ENCODE measurements at regions not wholly inside any gene's neighbourhood (a gene's known extent, or its start where the extent isn't known, plus 50 kb on each side); places are given as distances from the start of the nearest gene placed in this dataset.

- Mint-ChIP-seq H3K36me3 (no peaks in the 10 kb centered on the region), H3K4me1 (ENCODE audit: low read depth) (no peaks in the 10 kb centered on the region), H3K9me3 (peaks cover 6% of the 10 kb centered on the region), H3K27me3 (no peaks in the 10 kb centered on the region), H3K27ac (no peak overlapping the region), H3K4me3 (no peak overlapping the region)
- ChIA-PET CTCF (no interaction called here), POLR2A (no interaction called here)
- intact Hi-C loops (cut with micrococcal nuclease), result no loop called here
- no peak for DNase-seq
Observed at GRCh38 chr12:82207556-82207955, 150.6 kb downstream of the CCDC59 start.

DNA sequence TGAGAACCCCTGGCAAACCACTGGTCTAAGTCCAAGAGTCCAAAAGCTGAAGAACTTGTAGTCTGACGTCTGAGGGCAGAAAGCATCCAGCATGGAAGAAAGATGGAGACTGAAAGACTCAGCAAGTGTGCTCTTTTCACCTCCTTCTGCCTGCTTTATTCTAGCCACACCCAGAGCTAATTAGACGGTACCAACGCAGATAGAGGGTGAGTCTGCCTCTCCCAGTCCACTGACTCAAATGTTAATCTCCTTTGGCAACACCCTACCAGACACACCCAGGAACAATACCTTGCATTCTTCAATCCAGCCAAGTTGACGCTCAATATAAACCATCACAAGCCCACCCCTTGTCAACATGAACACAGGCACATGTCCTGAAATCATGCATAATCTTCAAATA is 155.1 kb downstream of the CCDC59 start:
- ChIA-PET CTCF (no interaction called here), POLR2A (no interaction called here)
- no peaks in the 10 kb centered on the region for H3K4me1 Mint-ChIP-seq (ENCODE audit: low read depth)
- no peak overlapping the region for H3K27ac Mint-ChIP-seq
- no peak overlapping the region for H3K4me3 Mint-ChIP-seq
- intact Hi-C loops (cut with micrococcal nuclease), result no loop called here
- no peak for DNase-seq
- H3K9me3 Mint-ChIP-seq, result peaks cover 2% of the 10 kb centered on the region
- no peaks in the 10 kb centered on the region for H3K27me3 Mint-ChIP-seq
- H3K36me3 Mint-ChIP-seq, result no peaks in the 10 kb centered on the region

DNA sequence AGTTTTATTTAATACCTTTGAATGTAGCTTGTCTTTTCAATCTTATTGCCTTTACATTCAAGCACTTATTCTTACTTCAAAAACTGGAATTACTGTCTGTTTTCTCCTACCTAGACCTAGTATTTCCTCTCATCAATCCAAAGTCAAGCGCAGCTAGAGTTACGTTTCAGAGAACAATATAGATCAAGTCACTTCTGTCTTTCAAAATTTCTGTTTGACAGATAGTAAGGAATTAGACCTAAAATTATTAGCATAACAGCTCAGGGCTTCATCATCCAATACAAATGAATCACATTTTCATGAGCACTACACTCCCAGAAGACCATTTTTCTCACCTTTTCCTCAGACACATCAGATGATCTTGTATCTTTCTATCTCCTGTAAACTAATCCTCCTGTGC is 170.6 kb downstream of the CCDC59 start:
- ChIA-PET POLR2A (no interaction called here), CTCF (no interaction called here)
- intact Hi-C loops (cut with micrococcal nuclease), result no loop called here
- no peaks in the 10 kb centered on the region for H3K36me3 Mint-ChIP-seq
- H3K4me3 Mint-ChIP-seq, result no peak overlapping the region
- H3K27ac Mint-ChIP-seq, result no peak overlapping the region
- peaks cover 10% of the 10 kb centered on the region for H3K9me3 Mint-ChIP-seq
- DNase-seq, result no peak
- no peaks in the 10 kb centered on the region for H3K4me1 Mint-ChIP-seq (ENCODE audit: low read depth)
- no peaks in the 10 kb centered on the region for H3K27me3 Mint-ChIP-seq

DNA sequence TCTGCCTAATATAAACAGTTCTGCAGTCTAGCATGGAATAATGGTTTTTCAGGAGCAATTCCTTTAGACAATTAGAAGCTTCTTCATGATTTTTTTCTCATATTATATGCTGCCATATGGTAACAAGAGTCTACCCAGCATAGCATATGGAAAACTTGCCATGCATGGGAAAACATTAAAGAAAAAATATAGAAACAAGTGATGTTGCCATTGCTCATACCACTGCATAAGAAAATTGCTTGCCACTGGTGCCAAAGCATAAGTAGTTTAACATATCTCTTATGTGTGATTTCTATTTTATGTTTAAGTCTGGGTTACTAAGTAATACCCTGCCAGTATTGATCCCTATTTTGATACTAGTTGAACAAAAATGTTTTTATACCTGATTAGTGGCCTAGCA is 171.2 kb downstream of the CCDC59 start:
- intact Hi-C loops (cut with micrococcal nuclease), result no loop called here
- Mint-ChIP-seq H3K27me3 (no peaks in the 10 kb centered on the region), H3K4me1 (ENCODE audit: low read depth) (no peaks in the 10 kb centered on the region), H3K36me3 (no peaks in the 10 kb centered on the region), H3K27ac (no peak overlapping the region), H3K4me3 (no peak overlapping the region), H3K9me3 (peaks cover 10% of the 10 kb centered on the region)
- ChIA-PET CTCF (no interaction called here), POLR2A (no interaction called here)
- no peak for DNase-seq

GRCh38 chr12:82186282-82186681 is 171.9 kb downstream of the CCDC59 start:
- ChIA-PET CTCF (no interaction called here), POLR2A (no interaction called here)
- H3K27ac Mint-ChIP-seq, result no peak overlapping the region
- H3K4me1 Mint-ChIP-seq (ENCODE audit: low read depth), result no peaks in the 10 kb centered on the region
- H3K36me3 Mint-ChIP-seq, result no peaks in the 10 kb centered on the region
- no peaks in the 10 kb centered on the region for H3K27me3 Mint-ChIP-seq
- intact Hi-C loops (cut with micrococcal nuclease), result no loop called here
- H3K9me3 Mint-ChIP-seq, result peaks cover 10% of the 10 kb centered on the region
- H3K4me3 Mint-ChIP-seq, result no peak overlapping the region
- DNase-seq, result no peak

DNA sequence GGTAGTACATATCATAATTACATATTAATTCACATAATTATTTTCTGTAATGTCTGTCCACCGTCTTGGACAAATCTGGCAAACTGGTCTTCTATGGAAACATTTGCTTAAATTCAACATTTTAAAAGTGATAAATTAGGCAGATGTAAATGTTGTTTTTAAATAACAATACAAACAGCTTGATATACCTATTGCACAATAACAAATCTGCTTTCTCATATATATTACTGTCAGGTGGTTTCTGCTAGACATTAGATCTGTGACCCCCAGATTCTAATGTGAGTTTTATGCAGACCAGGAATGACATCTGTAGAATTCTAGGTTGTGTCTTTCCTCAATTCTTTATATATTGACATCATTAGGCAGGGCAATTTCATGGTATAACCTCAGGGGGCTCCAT is 173.3 kb downstream of the CCDC59 start:
- Mint-ChIP-seq H3K36me3 (no peaks in the 10 kb centered on the region), H3K4me1 (ENCODE audit: low read depth) (no peaks in the 10 kb centered on the region), H3K4me3 (no peak overlapping the region), H3K27me3 (no peaks in the 10 kb centered on the region), H3K27ac (no peak overlapping the region), H3K9me3 (peaks cover 10% of the 10 kb centered on the region)
- ChIA-PET CTCF (no interaction called here), POLR2A (no interaction called here)
- DNase-seq, result no peak
- intact Hi-C loops (cut with micrococcal nuclease), result no loop called here

DNA sequence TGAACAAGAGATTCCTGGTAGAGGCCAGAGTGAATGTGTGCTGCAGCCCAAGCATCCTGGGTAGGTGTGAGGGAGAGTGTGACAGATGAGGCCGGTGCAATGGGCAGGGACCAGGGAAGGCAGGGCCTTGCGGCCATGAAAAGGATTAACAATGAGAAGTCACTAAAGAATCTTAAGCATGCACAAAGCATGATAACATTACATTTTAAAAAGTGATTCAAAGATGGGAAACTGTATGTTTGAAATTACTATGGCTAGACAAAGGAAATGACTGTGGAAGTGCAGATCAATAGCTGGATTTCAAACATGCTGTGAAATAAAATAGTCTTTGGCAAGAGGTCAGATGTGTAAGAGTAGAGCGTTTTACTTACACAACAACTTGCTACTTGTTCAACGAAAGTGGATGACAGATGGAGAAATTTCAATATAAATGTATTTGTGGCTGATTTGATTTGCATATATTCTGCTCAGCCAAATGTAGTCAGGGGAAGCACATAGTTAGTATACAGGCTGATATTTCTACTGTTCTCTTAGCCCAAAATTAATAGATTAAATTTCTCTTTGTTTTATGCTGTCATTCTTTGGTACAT is 175.5 kb downstream of the CCDC59 start:
- Mint-ChIP-seq H3K4me3 (no peak overlapping the region), H3K36me3 (no peaks in the 10 kb centered on the region), H3K4me1 (ENCODE audit: low read depth) (no peaks in the 10 kb centered on the region), H3K9me3 (peaks cover 9% of the 10 kb centered on the region), H3K27me3 (no peaks in the 10 kb centered on the region), H3K27ac (no peak overlapping the region)
- intact Hi-C loops (cut with micrococcal nuclease), result no loop called here
- ChIA-PET CTCF (no interaction called here), POLR2A (no interaction called here)
- DNase-seq, result no peak

DNA sequence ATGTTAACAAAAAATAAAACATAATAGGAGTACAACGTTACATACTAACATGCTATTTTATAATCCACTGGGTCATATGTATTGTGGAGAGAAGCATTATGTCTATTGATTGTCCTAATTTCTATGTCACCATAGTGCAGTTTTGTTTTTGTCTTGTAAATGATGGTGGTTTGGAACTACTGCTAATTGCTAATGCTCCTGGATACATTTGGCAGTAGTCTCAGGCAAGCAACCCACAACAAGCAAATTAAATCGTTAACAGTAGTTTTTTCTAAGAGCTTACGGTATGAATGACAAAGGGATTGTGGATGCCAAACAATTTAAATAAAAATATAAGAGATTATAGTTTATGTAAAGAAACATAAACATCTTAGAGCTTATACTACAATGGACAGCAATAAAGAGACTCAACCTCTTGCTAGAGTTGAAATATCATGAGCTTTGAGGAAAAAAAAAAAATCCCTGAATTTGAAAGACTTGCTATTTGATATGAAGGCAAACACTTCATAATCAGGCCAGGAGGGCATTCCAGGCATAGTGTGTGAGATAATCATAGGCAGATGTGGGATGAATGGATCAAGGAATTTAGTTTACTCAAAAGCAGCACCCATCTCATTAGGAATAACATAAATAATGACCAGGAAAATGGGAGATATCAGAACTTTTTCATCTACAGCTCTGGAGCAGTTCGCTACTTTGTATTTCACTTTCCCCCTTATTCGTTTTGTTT is 181.3 kb downstream of the CCDC59 start:
- Mint-ChIP-seq H3K27ac (no peak overlapping the region), H3K36me3 (no peaks in the 10 kb centered on the region), H3K9me3 (peaks cover 2% of the 10 kb centered on the region), H3K4me3 (no peak overlapping the region), H3K27me3 (no peaks in the 10 kb centered on the region), H3K4me1 (ENCODE audit: low read depth) (no peaks in the 10 kb centered on the region)
- CTCF ChIA-PET, result no interaction called here
- no peak for DNase-seq
- intact Hi-C loops (cut with micrococcal nuclease), result no loop called here
- POLR2A ChIA-PET, result no interaction called here

DNA sequence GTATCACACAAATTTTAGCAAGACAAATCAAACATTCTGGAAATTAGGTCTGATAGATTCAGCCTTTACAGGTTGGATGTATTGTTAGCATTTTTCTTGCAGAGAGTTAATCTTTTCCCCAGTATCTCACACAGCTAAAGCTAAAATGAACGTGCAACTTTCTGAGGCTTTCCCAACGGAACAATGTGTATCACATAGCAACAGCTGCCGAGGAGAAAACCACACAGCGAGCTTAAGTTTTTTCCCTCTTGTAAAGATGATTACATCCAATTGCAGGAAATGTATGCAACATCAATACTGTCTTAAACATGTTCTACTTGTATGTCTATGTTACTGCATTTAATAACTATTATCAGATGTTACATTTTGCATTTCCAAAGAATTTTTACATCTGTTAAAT is 182.2 kb downstream of the CCDC59 start:
- CTCF ChIA-PET, result no interaction called here
- Mint-ChIP-seq H3K4me3 (no peak overlapping the region), H3K9me3 (peaks cover 2% of the 10 kb centered on the region), H3K27ac (no peak overlapping the region), H3K4me1 (ENCODE audit: low read depth) (no peaks in the 10 kb centered on the region), H3K27me3 (no peaks in the 10 kb centered on the region), H3K36me3 (no peaks in the 10 kb centered on the region)
- intact Hi-C loops (cut with micrococcal nuclease), result no loop called here
- POLR2A ChIA-PET, result no interaction called here
- DNase-seq, result no peak

DNA sequence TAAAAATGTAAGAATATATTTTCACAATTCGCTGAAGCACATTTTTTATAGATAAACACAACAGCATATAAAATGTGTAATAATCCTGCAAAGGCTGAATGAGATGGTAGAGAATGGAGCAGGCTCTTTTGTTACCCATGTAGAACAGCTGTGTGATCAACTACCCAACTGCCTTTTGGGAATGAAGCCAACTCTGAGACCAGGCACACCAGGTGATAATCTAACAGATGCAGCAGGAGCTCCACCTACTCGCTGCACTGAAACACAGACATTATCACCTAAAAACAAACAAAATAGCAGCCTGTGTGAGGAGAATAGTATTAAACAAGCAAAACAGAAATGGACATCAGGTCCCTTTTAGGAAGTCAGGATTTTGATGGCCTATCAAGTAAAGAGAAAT is 183.3 kb downstream of the CCDC59 start:
- H3K4me1 Mint-ChIP-seq (ENCODE audit: low read depth), result no peaks in the 10 kb centered on the region
- CTCF ChIA-PET, result no interaction called here
- H3K9me3 Mint-ChIP-seq, result peaks cover 2% of the 10 kb centered on the region
- H3K4me3 Mint-ChIP-seq, result no peak overlapping the region
- intact Hi-C loops (cut with micrococcal nuclease), result no loop called here
- no peak for DNase-seq
- no peaks in the 10 kb centered on the region for H3K36me3 Mint-ChIP-seq
- H3K27ac Mint-ChIP-seq, result no peak overlapping the region
- H3K27me3 Mint-ChIP-seq, result no peaks in the 10 kb centered on the region
- POLR2A ChIA-PET, result no interaction called here

DNA sequence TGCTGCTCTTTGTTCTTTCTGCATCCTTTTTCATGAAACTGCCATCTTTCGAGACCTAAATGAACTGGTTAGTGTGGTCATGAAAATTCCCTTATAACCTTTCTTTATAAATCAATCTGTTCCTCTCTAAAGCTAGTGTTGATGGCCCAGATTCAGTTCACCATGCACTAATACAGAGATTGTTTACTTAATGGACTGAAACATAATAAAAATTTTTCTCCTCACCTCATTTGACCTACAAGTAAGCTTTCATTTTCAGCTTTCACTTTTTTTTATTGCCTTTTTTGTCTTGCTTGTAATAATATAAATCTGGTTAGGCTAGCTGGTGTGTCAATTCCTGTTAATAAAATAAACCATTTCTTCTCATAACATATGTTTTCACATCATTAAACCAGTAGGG is 183.8 kb downstream of the CCDC59 start:
- H3K36me3 Mint-ChIP-seq, result no peaks in the 10 kb centered on the region
- H3K4me3 Mint-ChIP-seq, result no peak overlapping the region
- intact Hi-C loops (cut with micrococcal nuclease), result no loop called here
- ChIA-PET POLR2A (no interaction called here), CTCF (no interaction called here)
- no peaks in the 10 kb centered on the region for H3K4me1 Mint-ChIP-seq (ENCODE audit: low read depth)
- no peak overlapping the region for H3K27ac Mint-ChIP-seq
- no peaks in the 10 kb centered on the region for H3K27me3 Mint-ChIP-seq
- no peak for DNase-seq
- H3K9me3 Mint-ChIP-seq, result peaks cover 2% of the 10 kb centered on the region

GRCh38 chr12:82149045-82149444 is 209.1 kb downstream of the CCDC59 start:
- H3K4me1 Mint-ChIP-seq (ENCODE audit: low read depth), result no peaks in the 10 kb centered on the region
- ChIA-PET POLR2A (no interaction called here), CTCF (interaction anchor here (0.5 kb wide), 1 partner anchor 640 kb away, joined by 3 read pairs; no protein-coding TSS in a partner anchor)
- no peaks in the 10 kb centered on the region for H3K27me3 Mint-ChIP-seq
- DNase-seq, result no peak
- H3K9me3 Mint-ChIP-seq, result peaks cover 2% of the 10 kb centered on the region
- H3K36me3 Mint-ChIP-seq, result no peaks in the 10 kb centered on the region
- H3K27ac Mint-ChIP-seq, result no peak overlapping the region
- no peak overlapping the region for H3K4me3 Mint-ChIP-seq
- intact Hi-C loops (cut with micrococcal nuclease), result no loop called here

DNA sequence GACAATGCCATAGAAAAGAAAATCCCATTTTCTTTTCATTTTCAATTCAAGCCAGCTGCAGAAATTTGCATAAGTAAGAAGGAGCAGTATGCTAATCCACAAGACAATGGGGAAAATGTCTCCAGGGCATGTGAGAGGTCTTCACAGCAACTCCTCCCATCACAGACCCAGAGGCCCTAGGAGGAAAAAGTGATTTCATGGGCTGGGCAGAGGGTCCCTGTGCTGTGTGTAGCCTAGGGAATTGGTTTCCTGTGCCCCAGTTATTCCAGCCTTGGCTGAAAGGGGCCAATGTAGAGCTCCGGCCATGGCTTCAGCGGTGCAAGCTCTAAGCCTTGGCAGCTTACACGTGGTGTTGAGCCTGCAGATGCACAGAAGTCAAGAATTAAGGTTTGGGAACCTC is 211.4 kb downstream of the CCDC59 start:
- Mint-ChIP-seq H3K27ac (no peak overlapping the region), H3K4me1 (ENCODE audit: low read depth) (no peaks in the 10 kb centered on the region), H3K9me3 (peaks cover 2% of the 10 kb centered on the region), H3K36me3 (no peaks in the 10 kb centered on the region), H3K4me3 (no peak overlapping the region), H3K27me3 (no peaks in the 10 kb centered on the region)
- ChIA-PET POLR2A (no interaction called here), CTCF (no interaction called here)
- no peak for DNase-seq
- intact Hi-C loops (cut with micrococcal nuclease), result no loop called here

All from activated CD4-positive, alpha-beta memory T cell treated with anti-CD3 and anti-CD28 coated beads for 36 hours (primary cell).